ENCODE measurements at regions not wholly inside any gene's neighbourhood (a gene's known extent, or its start where the extent isn't known, plus 50 kb on each side); places are given as distances from the start of the nearest gene placed in this dataset.

- TF ChIP-seq CTCF (IDR thresholded peaks at IDR 0.05): no peak
- TF ChIP-seq POLR2A (IDR thresholded peaks at IDR 0.05): no peak
Measured at GRCh38 chr2:196433116-196433515, 206.4 kb upstream of the CCDC150 start.

Measured in adrenal gland (tissue), 5 donors.